ENCODE measurements at regions not wholly inside any gene's neighbourhood (a gene's known extent, or its start where the extent isn't known, plus 50 kb on each side); places are given as distances from the start of the nearest gene placed in this dataset.
"Not testable (repeated sequence)": the region's sequence is repeated elsewhere in the genome, so short reads cannot be mapped to it uniquely, and the experiment has no call there.

DNA sequence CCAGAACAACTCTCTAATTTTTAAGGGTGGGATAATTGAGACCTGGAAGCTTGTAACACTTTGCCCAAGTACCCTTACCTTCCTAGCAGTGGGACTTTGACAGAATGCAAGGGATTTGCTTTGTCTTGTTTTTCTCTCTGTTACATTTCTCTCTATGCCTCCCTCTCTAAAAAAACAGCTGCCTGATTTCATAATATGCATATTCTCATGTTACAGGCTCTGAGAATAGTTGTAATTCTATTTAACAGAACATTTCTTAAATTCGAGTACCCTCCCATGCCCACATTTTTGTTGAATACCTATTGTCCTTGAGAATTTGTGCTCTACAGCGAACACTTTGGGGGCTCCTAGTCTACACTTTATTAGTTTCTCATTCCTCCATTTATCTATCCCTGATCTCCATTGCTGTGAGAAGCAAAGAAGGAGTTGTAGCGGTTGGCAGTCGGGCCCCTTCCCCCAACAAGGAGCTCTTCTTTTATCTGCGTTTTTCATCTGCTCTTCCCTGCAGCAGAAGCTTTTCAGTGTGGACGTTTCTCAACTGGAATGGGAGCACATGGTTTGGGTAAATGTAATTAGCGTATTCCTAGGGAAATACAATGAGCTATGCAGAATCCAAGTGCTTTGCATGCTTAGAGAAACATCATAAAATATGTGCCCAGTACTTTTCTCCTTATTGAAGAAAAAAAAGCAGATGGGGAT is 117.7 kb upstream of the CCDC90B start:
- no peak overlapping the region for H3K27ac ChIP-seq
- H3K4me3 ChIP-seq, result no peak overlapping the region
- no peaks in the 10 kb centered on the region for H3K36me3 ChIP-seq
- H3K9me3 ChIP-seq, result no peaks in the 10 kb centered on the region
- H3K4me2 ChIP-seq, result no peak overlapping the region
- H3K4me1 ChIP-seq, result no peaks in the 10 kb centered on the region
- H4K20me1 ChIP-seq, result no peaks in the 10 kb centered on the region
- H3K9ac ChIP-seq, result no peak overlapping the region
- no peak for TF ChIP-seq Cebpa-rat (IDR thresholded peaks at IDR 0.05)
- no peaks in the 10 kb centered on the region for H3K27me3 ChIP-seq

DNA sequence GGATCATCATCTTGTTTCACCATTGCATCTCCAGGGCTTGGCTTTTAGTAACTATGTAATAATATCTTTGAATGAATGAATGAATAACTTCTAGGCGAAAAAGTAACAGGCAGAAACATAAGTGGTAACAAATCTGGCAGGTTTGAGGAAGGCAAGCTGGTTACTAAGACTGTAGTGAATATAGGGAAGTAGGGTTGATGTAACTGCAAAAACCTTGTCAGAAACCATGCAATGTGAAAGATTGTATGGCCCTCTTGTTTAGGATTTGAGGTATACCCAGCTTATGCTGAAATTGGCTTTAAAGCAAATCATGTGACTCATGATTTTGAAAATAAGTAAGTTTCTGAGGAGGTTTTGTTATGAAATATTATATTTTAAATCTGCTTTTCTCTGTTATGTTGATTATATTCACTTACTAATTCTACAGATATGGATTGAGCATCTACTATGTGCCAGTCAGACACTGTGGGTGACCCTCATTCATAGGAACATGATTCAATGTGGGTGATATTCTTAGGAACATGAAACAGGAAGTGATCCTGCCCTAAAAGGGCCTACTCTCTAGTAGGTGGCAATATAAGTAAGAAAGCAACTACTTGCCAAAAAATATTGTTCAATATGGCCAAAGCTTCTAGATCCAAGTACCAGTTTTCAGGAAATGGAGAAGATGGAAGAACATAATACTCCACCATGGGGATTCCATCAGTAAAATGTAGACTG is 115.5 kb upstream of the CCDC90B start:
- TF ChIP-seq Cebpa-rat (IDR thresholded peaks at IDR 0.05), result no peak
- no peaks in the 10 kb centered on the region for H3K36me3 ChIP-seq
- no peak overlapping the region for H3K27ac ChIP-seq
- no peaks in the 10 kb centered on the region for H4K20me1 ChIP-seq
- H3K9me3 ChIP-seq, result no peaks in the 10 kb centered on the region
- no peaks in the 10 kb centered on the region for H3K27me3 ChIP-seq
- no peak overlapping the region for H3K4me2 ChIP-seq
- no peak overlapping the region for H3K9ac ChIP-seq
- H3K4me1 ChIP-seq, result no peaks in the 10 kb centered on the region
- no peak overlapping the region for H3K4me3 ChIP-seq

DNA sequence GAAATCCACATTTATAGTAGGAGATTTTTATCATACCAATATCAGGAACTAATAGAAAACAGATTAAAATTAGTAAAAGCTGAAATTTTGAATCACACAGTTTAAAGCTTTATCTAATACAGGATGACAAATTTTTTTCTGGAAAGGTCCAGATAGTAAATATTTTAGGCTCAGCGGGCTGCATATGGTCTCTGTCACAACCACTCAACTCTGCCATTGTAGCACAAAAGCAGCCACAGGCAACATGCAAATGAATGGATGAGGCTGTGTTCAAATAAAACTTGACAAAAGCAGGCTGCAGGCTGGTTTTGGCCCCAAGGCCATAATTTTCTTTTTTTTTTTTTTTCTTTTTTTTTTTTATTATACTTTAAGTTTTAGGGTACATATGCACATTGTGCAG is 108.2 kb upstream of the CCDC90B start:
- Histone ChIP-seq H3K9me3 (no peaks in the 10 kb centered on the region), H4K20me1 (no peaks in the 10 kb centered on the region), H3K9ac (no peak overlapping the region), H3K4me2 (no peak overlapping the region), H3K4me3 (no peak overlapping the region), H3K36me3 (no peaks in the 10 kb centered on the region), H3K27ac (no peak overlapping the region), H3K27me3 (no peaks in the 10 kb centered on the region), H3K4me1 (no peaks in the 10 kb centered on the region)
- no peak for TF ChIP-seq Cebpa-rat (IDR thresholded peaks at IDR 0.05)

DNA sequence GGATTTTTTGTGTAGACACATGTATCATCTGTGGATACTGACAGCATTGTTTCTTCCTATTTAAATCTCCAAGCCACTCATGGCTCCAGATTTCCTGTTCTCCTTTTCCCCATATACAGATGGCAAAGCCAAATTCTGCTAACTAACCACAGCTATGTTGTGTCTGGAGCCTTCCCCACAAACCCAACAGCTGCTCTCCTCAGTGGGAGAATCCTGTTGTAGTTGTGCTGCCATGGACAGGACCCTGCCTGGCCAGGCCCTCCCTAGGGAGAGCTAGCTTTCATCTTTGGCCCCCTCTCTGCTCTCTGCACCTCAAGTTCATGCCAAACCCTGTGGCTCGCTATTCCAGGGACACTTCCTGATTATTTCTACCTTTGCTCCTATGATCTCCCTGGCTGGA is 106.4 kb upstream of the CCDC90B start:
- no peaks in the 10 kb centered on the region for H4K20me1 ChIP-seq
- no peak overlapping the region for H3K4me3 ChIP-seq
- peaks cover 1% of the 10 kb centered on the region; the same call in 1 of the 2 replicates for H3K9me3 ChIP-seq
- H3K27ac ChIP-seq, result no peak overlapping the region
- H3K36me3 ChIP-seq, result no peaks in the 10 kb centered on the region
- TF ChIP-seq Cebpa-rat (IDR thresholded peaks at IDR 0.05), result no peak
- no peaks in the 10 kb centered on the region for H3K4me1 ChIP-seq
- no peak overlapping the region for H3K4me2 ChIP-seq
- H3K27me3 ChIP-seq, result no peaks in the 10 kb centered on the region
- no peak overlapping the region for H3K9ac ChIP-seq

DNA sequence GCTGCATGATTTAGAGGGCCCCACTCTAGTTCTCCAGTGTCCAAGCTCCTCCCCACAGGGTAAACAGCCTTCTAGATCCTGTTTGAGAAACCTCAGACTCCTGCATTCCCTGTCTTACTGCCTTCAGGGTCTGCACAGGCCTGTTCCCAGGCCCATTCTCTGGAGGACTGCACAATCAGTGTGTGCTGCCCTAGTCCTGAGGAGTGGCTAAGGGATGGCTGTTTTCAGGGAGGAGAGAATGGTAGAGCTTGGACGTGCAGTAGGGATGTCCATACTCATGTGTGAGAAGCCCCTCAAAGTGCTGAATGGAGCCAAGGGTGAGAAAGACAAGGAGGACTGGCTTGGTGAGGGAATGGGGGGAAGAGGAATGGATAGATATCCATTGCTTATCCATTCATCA is 103.8 kb upstream of the CCDC90B start:
- no peak for TF ChIP-seq Cebpa-rat (IDR thresholded peaks at IDR 0.05)

DNA sequence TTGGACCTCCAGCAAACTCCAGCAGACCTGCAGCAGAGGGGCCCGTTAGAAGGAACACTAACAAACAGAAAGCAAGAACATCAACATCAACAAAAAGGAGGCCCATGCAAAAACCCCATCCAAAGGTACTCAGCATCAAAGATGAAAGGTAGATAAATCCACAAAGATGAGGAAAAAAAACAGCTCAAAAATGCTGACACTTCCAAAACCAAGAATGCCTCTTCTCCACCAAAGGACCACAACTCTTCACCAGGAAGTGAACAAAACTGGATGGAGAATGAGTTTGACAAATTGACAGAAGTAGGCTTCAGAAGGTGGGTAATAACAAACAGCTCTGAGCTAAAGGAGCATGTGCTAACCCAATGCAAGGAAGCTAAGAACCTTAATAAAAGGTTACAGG is 97.7 kb upstream of the CCDC90B start:
- H3K9me3 ChIP-seq, result peaks cover 15% of the 10 kb centered on the region
- not testable (repeated sequence) for H3K27me3 ChIP-seq, H3K36me3 ChIP-seq, H3K9ac ChIP-seq, H4K20me1 ChIP-seq, H3K4me3 ChIP-seq, H3K4me1 ChIP-seq, H3K4me2 ChIP-seq, H3K27ac ChIP-seq

More for the DNA sequence above, 103.8 kb upstream of the CCDC90B start:
- no peak overlapping the region for H3K27ac ChIP-seq
- H3K9me3 ChIP-seq, result peaks cover 15% of the 10 kb centered on the region
- no peak overlapping the region for H3K4me3 ChIP-seq
- no peaks in the 10 kb centered on the region for H4K20me1 ChIP-seq
- H3K4me2 ChIP-seq, result no peak overlapping the region
- no peaks in the 10 kb centered on the region for H3K36me3 ChIP-seq
- no peak overlapping the region for H3K9ac ChIP-seq
- no peaks in the 10 kb centered on the region for H3K27me3 ChIP-seq
- H3K4me1 ChIP-seq, result no peaks in the 10 kb centered on the region

DNA sequence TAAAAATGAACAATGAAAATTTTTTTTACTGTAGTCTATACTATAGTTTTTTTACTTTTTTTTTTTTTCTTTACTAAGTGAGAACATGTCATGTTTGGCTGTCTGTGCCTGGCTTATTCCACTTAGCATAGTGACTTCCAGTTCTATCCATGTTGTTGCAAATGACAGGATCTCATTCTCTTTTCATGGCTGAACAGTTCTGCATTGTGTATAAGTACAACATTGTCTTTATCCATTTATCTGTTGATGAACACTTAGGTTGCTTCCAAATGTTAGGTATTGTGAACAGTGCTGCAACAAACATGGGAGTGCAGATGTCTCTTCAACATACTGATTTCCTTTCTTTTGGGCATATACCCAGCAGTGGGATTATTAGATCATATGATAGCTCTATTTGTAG is 88.1 kb upstream of the CCDC90B start:
- no peaks in the 10 kb centered on the region for H4K20me1 ChIP-seq
- no peak overlapping the region for H3K4me2 ChIP-seq
- no peaks in the 10 kb centered on the region for H3K36me3 ChIP-seq
- TF ChIP-seq Cebpa-rat (IDR thresholded peaks at IDR 0.05), result no peak
- H3K4me3 ChIP-seq, result no peak overlapping the region
- H3K27me3 ChIP-seq, result no peaks in the 10 kb centered on the region
- no peak overlapping the region for H3K27ac ChIP-seq
- no peaks in the 10 kb centered on the region for H3K4me1 ChIP-seq
- peaks cover 3% of the 10 kb centered on the region; the same call in 1 of the 2 replicates for H3K9me3 ChIP-seq
- no peak overlapping the region for H3K9ac ChIP-seq

DNA sequence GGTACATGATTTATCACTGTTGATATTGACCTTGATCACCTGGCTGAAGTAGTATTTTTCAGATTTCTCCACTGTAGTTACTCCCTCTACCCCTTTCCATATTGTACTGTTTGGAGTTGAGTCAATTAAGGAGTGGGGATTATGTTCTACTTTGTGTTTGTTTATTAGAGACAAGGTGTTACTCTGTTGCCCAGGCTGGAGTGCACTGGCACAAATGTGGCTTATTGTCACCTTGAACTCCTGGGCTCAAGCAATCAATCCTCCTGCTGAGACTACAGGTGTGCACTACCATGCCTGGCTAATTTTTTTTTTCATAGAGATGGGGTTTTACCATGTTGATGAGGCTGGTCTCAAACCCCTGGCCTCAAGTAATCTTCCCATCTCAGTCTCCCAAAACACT is 85.3 kb upstream of the CCDC90B start:
- no peaks in the 10 kb centered on the region for H3K36me3 ChIP-seq
- TF ChIP-seq Cebpa-rat (IDR thresholded peaks at IDR 0.05), result no peak
- H3K4me2 ChIP-seq, result no peak overlapping the region
- H3K27me3 ChIP-seq, result no peaks in the 10 kb centered on the region
- no peak overlapping the region for H3K9ac ChIP-seq
- H3K9me3 ChIP-seq, result peaks cover 28% of the 10 kb centered on the region
- no peaks in the 10 kb centered on the region for H4K20me1 ChIP-seq
- no peaks in the 10 kb centered on the region for H3K4me1 ChIP-seq
- no peak overlapping the region for H3K4me3 ChIP-seq
- no peak overlapping the region for H3K27ac ChIP-seq

DNA sequence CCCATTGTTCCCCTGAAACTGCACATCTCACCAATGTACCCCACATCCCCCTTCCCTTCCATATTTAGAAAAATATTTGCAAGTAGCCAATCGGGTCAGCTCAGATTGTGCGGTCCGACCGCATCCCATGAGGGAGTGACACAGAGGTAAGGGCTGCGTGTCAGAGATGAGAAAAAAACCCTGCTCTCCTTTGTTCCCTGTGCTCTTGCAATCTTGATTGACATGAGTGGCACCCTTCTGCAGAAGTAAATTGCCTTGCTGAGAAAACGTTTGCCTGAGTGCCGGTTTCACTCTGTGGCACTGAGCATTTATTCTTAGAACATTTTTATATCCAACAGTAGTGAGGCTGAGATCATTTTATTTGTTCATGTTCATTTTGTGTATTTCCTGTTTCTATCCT is 81.6 kb upstream of the CCDC90B start:
- no peak overlapping the region for H3K27ac ChIP-seq
- no peaks in the 10 kb centered on the region for H3K27me3 ChIP-seq
- no peak overlapping the region for H3K4me2 ChIP-seq
- peaks cover 28% of the 10 kb centered on the region for H3K9me3 ChIP-seq
- TF ChIP-seq Cebpa-rat (IDR thresholded peaks at IDR 0.05), result no peak
- no peak overlapping the region for H3K4me3 ChIP-seq
- H3K36me3 ChIP-seq, result no peaks in the 10 kb centered on the region
- no peaks in the 10 kb centered on the region for H3K4me1 ChIP-seq
- no peaks in the 10 kb centered on the region for H4K20me1 ChIP-seq
- no peak overlapping the region for H3K9ac ChIP-seq

DNA sequence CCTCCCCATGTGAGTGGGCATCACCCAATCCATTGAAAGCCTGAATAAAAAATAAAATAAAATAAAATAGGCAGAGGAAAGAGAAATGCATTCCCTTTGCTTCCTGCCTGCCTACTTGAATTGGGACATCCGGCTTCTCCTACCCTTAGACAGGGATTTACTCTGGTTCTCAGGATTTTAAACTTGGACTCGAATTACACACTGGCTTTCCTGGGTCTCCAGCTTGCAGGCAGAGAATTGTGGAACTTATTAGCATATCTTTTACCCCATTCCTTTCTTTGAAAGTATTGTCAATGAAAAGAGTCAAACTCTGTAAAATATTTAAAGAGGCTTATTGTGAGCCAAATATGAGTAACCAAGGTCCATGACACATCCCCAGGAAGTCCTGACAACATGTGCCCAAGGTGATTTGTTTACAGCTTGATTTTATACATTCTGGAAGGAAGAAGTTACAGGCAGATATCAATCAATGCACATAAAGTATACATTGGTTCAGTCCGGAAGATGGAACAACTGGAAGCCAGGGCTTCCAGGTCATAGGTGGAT is 78.4 kb upstream of the CCDC90B start:
- H3K4me2 ChIP-seq, result no peak overlapping the region
- H3K9me3 ChIP-seq, result peaks cover 27% of the 10 kb centered on the region
- H3K27ac ChIP-seq, result no peak overlapping the region
- H3K27me3 ChIP-seq, result no peaks in the 10 kb centered on the region
- no peak overlapping the region for H3K4me3 ChIP-seq
- no peaks in the 10 kb centered on the region for H4K20me1 ChIP-seq
- no peaks in the 10 kb centered on the region for H3K36me3 ChIP-seq
- TF ChIP-seq Cebpa-rat (IDR thresholded peaks at IDR 0.05), result no peak
- H3K9ac ChIP-seq, result no peak overlapping the region
- H3K4me1 ChIP-seq, result no peaks in the 10 kb centered on the region
